HCT116 (cell line): ENCODE measurements at regions not wholly inside any gene's neighbourhood (a gene's known extent, or its start where the extent isn't known, plus 50 kb on each side); places are given as distances from the start of the nearest gene placed in this dataset.

Source experiments
- ATAC-seq: fragments of 200-7000 bp; cut with Tn5 transposase; 2 replicates; pipeline ENCODE4 v1.9.1; 2020; ENCODE audit warnings: mild to moderate bottlenecking, moderate library complexity
- BruUV-seq: library from RNA; stranded (reverse); fragments of 400-500 nt; replicated peaks from 2 replicates; lab custom pipeline; 2021; lab: Mats Ljungman, UMichigan
- CTCF ChIA-PET: fragments of 300-600 bp; sonication (Branson Sonifier 250); formaldehyde crosslinking; loops from one replicate; lab custom pipeline; 2021; ENCODE audit warnings: antibody characterized with exemption; lab: Charles Lee
- POLR2A ChIA-PET: fragments of 300-600, 350-600 bp; sonication (Branson Sonifier 250); formaldehyde crosslinking; loops from one replicate; lab custom pipeline; 2021; ENCODE audit warnings: antibody characterized with exemption; lab: Charles Lee
- RAD21 ChIA-PET, 2 experiments: fragments of 300-600 bp; sonication (Branson Sonifier 250); formaldehyde crosslinking; loops; one replicate each; lab custom pipeline; 2023; ENCODE audit warnings: low total read pairs in 2 of 2; ENCODE audit not compliant: uncharacterized antibody in 2 of 2, unreplicated experiment in 2 of 2, low non-redundant PET in 1 of 2; lab: Charles Lee
- DNase-seq: peaks from one replicate; pipeline ENCODE4 v3.0.0-alpha.2; 2010; ENCODE audit warnings: low read depth, low spot score
- H2AFZ ChIP-seq: fragments of 200-600 bp; shearing (Covaris generic), sonication (generic); 2 replicates; pipeline ENCODE4 v1.6.1; 2017; ENCODE audit warnings: low read depth, mixed run types, mixed read lengths, antibody characterized with exemption, low read length; ENCODE audit not compliant: poor library complexity, severe bottlenecking
- H3K27ac ChIP-seq: 2 replicates; pipeline ENCODE4 v1.5.1; 2012; ENCODE audit warnings: low read depth, low read length
- H3K27me3 ChIP-seq: fragments of 200-600 bp; sonication (generic); 2 replicates; pipeline ENCODE4 v1.6.1; 2016; ENCODE audit warnings: mixed run types, low read length, mixed read lengths; ENCODE audit not compliant: insufficient read depth
- H3K36me3 ChIP-seq, 2 experiments: fragments of 200-500 bp in 1 of 2; fragments of 200-600 bp in 1 of 2; sonication (Bioruptor generic) in 1 of 2; sonication (generic) in 1 of 2; 2 replicates each; pipeline versions ENCODE4 v1.5.1 to v1.6.1; 2014 to 2016; ENCODE audit warnings: low read length in 2 of 2, inconsistent platforms in 1 of 2, mixed read lengths in 1 of 2, mixed run types in 1 of 2; ENCODE audit not compliant: insufficient read depth in 2 of 2, control insufficient read depth in 1 of 2
- H3K4me1 ChIP-seq, 2 experiments: fragments of 200-600 bp in 1 of 2; sonication (generic) in 1 of 2; 2 replicates each; pipeline versions ENCODE4 v1.5.1 to v1.6.1; 2012 to 2017; ENCODE audit warnings: low read length in 2 of 2, inconsistent platforms in 1 of 2, mild to moderate bottlenecking in 1 of 2, mixed read lengths in 1 of 2, mixed run types in 1 of 2, moderate library complexity in 1 of 2; ENCODE audit not compliant: insufficient read depth in 2 of 2, control insufficient read depth in 1 of 2
- H3K4me2 ChIP-seq: fragments of 200-600 bp; sonication (generic); 2 replicates; pipeline ENCODE4 v1.6.1; 2017; ENCODE audit warnings: mixed run types, low read length, mixed read lengths
- H3K4me3 ChIP-seq, 2 experiments: fragments of 200-600 bp in 1 of 2; sonication (generic) in 1 of 2; replicated peaks in 1 of 2; 2 replicates each; pipeline ENCODE4 v1.5.1; 2011 to 2016; ENCODE audit warnings: low read length in 2 of 2, control low read depth in 1 of 2, low read depth in 1 of 2, mild to moderate bottlenecking in 1 of 2, mixed read lengths in 1 of 2, mixed run types in 1 of 2
- H3K79me2 ChIP-seq: fragments of 200-600 bp; sonication (generic); 2 replicates; pipeline ENCODE4 v1.6.1; 2017; ENCODE audit warnings: mild to moderate bottlenecking, mixed run types, low read length, moderate library complexity, mixed read lengths; ENCODE audit not compliant: insufficient read depth
- H3K9ac ChIP-seq: fragments of 200-600 bp; sonication (generic); 2 replicates; pipeline ENCODE4 v1.6.1; 2016; ENCODE audit warnings: low read length, mixed read lengths
- H3K9me2 ChIP-seq: fragments of 200-600 bp; sonication (generic), shearing (Covaris generic); 2 replicates; pipeline ENCODE4 v1.6.1; 2017; ENCODE audit warnings: mixed run types, mild to moderate bottlenecking, moderate library complexity; ENCODE audit not compliant: insufficient read depth
- H3K9me3 ChIP-seq, 2 experiments: fragments of 200-500 bp in 1 of 2; fragments of 200-600 bp in 1 of 2; sonication (Bioruptor generic) in 1 of 2; sonication (generic) in 1 of 2; 2 replicates each; pipeline ENCODE4 v1.6.1; 2014 to 2017; ENCODE audit warnings: low read length in 2 of 2, mixed read lengths in 2 of 2, inconsistent platforms in 1 of 2, low read depth in 1 of 2, mild to moderate bottlenecking in 1 of 2, mixed run types in 1 of 2, moderate library complexity in 1 of 2; ENCODE audit not compliant: control insufficient read depth in 1 of 2, insufficient read depth in 1 of 2
- H4K20me1 ChIP-seq: fragments of 200-600 bp; sonication (generic), shearing (Covaris generic); 2 replicates; pipeline ENCODE4 v1.6.1; 2017; ENCODE audit warnings: mixed run types, mild to moderate bottlenecking, moderate library complexity; ENCODE audit not compliant: insufficient read depth
- CEBPB ChIP-seq: IDR thresholded peaks from 2 replicates; pipeline ENCODE4 v1.6.1; 2012; ENCODE audit warnings: low read depth
- EGR1 ChIP-seq: IDR thresholded peaks from 2 replicates; pipeline ENCODE4 v1.6.1; 2012; ENCODE audit warnings: low read depth
- ELF1 ChIP-seq: IDR thresholded peaks from 2 replicates; pipeline ENCODE4 v1.6.1; 2012; ENCODE audit warnings: low read depth, borderline replicate concordance
- EZH2 ChIP-seq: fragments of 200-600 bp; sonication (generic); IDR thresholded peaks from 2 replicates; pipeline ENCODE4 v1.6.1; 2017; ENCODE audit warnings: antibody characterized with exemption, mixed run types
- EZH2phosphoT487 ChIP-seq: fragments of 200-600 bp; IDR thresholded peaks from 2 replicates; pipeline ENCODE4 v1.6.1; 2018; ENCODE audit warnings: antibody characterized with exemption, borderline replicate concordance
- FOSL1 ChIP-seq: IDR thresholded peaks from 2 replicates; pipeline ENCODE4 v1.6.1; 2012; ENCODE audit warnings: low read depth
- POLR2A ChIP-seq: IDR thresholded peaks from 2 replicates; pipeline ENCODE4 v1.7.0; 2011; ENCODE audit warnings: borderline replicate concordance; ENCODE audit not compliant: insufficient read depth, insufficient read length; ENCODE audit errors: extremely low read depth
- POLR2AphosphoS5 ChIP-seq: IDR thresholded peaks from 2 replicates; pipeline ENCODE4 v1.6.1; 2011; ENCODE audit warnings: mild to moderate bottlenecking, low read depth, low read length, moderate library complexity
- RAD21 ChIP-seq: IDR thresholded peaks from 2 replicates; pipeline ENCODE4 v1.6.1; 2012; ENCODE audit warnings: low read depth, mild to moderate bottlenecking
- SIN3A ChIP-seq: IDR thresholded peaks from 2 replicates; pipeline ENCODE4 v1.6.1; 2012; ENCODE audit warnings: low read depth
- SP1 ChIP-seq: IDR thresholded peaks from 2 replicates; pipeline ENCODE4 v1.6.1; 2012; ENCODE audit warnings: low read depth
- SRF ChIP-seq: IDR thresholded peaks from 2 replicates; pipeline ENCODE4 v1.6.1; 2012; ENCODE audit warnings: low read depth
- TCF7L2 ChIP-seq: IDR thresholded peaks from 2 replicates; pipeline ENCODE4 v1.7.0; 2011; ENCODE audit warnings: borderline replicate concordance, inconsistent platforms; ENCODE audit not compliant: insufficient read depth, insufficient read length; ENCODE audit errors: extremely low read depth
- intact Hi-C: fragments of 100-400 bp; cut with micrococcal nuclease; formaldehyde crosslinking; loops from 2 replicates; pipeline ENCODE4 v1.10.0; 2022
- TF ChIP-seq, protein P1 (sequence below), 3 experiments: fragments of 200-600 bp in 1 of 3; sonication (generic) in 1 of 3; IDR thresholded peaks in 2 of 3; conservative IDR thresholded peaks in 1 of 3; 2 replicates each; pipeline ENCODE4 v1.5.1; 2012 to 2017; ENCODE audit warnings: low read depth in 2 of 3, low read length in 2 of 3, antibody characterized with exemption in 1 of 3, borderline replicate concordance in 1 of 3, control low read depth in 1 of 3, mild to moderate bottlenecking in 1 of 3, mixed read lengths in 1 of 3, mixed run types in 1 of 3, moderate library complexity in 1 of 3; ENCODE audit not compliant: insufficient read depth in 1 of 3
- TF ChIP-seq, protein P2 (sequence below): IDR thresholded peaks from 2 replicates; pipeline ENCODE4 v1.6.1; 2012

DNA sequence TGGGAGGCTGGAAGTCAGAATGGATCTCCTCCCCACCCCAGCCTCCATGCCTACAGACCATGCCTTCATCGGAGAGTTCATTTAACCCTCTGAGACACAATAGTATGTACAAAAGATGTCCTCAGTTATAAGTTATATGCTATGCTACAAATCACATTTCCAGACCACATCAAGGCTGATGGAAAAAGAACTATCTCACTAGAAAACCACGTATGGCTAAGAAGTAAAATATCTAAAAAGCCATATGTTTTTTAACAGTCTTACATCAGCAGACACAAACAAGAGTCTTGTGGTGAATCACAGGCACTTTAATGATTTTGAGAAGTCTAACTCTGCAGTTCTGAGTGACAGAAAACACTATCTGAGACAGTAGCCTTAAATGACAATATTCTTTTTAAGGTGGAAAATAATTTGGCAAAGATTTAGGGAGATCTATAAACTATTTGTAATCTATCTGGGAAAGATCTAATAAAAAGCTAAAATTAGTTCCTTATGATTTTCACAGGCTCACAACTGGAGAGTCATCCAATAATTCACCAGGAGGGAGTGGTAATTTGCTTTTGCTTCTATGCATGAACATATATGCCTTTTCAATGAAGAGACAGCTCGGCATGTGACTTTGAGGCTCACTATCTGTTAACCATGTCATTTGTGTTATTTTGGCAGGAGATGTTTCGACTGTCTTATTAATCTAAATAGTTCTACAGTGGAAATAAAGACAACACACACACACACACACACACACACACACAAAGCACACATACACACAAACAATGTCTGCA is 197.5 kb downstream of the IRS1 start:
- no TSS peak for BruUV-seq
- H3K27me3 ChIP-seq = no peaks in the 10 kb centered on the region
- no peaks in the 10 kb centered on the region for H4K20me1 ChIP-seq
- H3K9me2 ChIP-seq = no peaks in the 10 kb centered on the region
- POLR2A ChIA-PET = no interaction called here
- no peak overlapping the region for H3K4me3 ChIP-seq
- no peak overlapping the region for H2AFZ ChIP-seq
- H3K9me3 ChIP-seq = no peaks in the 10 kb centered on the region
- peaks cover 0 to 16% of the 10 kb centered on the region in 2 experiments; a peak in 2 of 4 replicates for H3K36me3 ChIP-seq
- no peak overlapping the region for H3K9ac ChIP-seq
- TF ChIP-seq FOSL1 (0 out of 2 replicates have a peak, but pooled peaks have one; percentile 13), EZH2 (no peak)
- TF ChIP-seq, all 23 proteins: peak for 1
- Histone ChIP-seq H3K27ac (no peak overlapping the region), H3K4me1 (peaks cover 11 to 25% of the 10 kb centered on the region in 2 experiments; a peak in 2 of 4 replicates), H3K79me2 (no peaks in the 10 kb centered on the region), H3K4me2 (no peak overlapping the region)
- ATAC-seq (no peak), DNase-seq (no peak)
- ChIA-PET RAD21 (no interaction called here), CTCF (no interaction called here)
- intact Hi-C loops = no loop called here

DNA sequence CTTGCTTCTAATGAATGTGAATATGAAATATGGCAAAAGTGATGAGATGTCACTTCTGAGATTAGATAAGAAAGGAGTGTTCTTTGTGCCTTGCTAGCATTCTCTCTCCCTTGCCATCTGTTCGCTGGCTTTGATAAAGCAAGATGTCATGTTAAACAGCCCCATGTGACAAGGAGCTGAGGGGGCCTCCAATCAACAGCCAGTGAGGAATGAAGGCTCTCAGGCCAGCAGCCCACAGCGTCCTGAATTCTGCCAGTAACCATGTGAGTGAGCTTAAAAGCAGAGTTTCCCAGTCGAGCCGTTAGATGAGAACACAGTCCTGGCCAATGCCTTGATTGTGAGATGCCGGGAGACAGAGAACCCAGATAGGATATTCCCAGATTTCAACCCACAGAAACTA is 198.8 kb downstream of the IRS1 start:
- Histone ChIP-seq H3K36me3 (peaks cover 0 to 7% of the 10 kb centered on the region in 2 experiments; a peak in 2 of 4 replicates), H2AFZ (no peak overlapping the region), H4K20me1 (no peaks in the 10 kb centered on the region), H3K4me1 (peaks cover 11 to 25% of the 10 kb centered on the region in 2 experiments; a peak in 2 of 4 replicates), H3K9me3 (no peaks in the 10 kb centered on the region), H3K27ac (no peak overlapping the region), H3K4me2 (no peak overlapping the region), H3K9ac (no peak overlapping the region), H3K27me3 (no peaks in the 10 kb centered on the region), H3K4me3 (no peak overlapping the region), H3K9me2 (no peaks in the 10 kb centered on the region), H3K79me2 (no peaks in the 10 kb centered on the region)
- intact Hi-C loops = no loop called here
- RAD21 ChIA-PET = no interaction called here
- POLR2A ChIA-PET = no interaction called here
- CTCF ChIA-PET = no interaction called here
- ATAC-seq (no peak), DNase-seq (no peak)
- no TSS peak for BruUV-seq
- TF ChIP-seq EGR1 (no peak), SRF (no peak), EZH2phosphoT487 (no peak), TCF7L2 (no peak), CEBPB (no peak), POLR2AphosphoS5 (no peak), POLR2A (no peak), ELF1 (no peak), RAD21 (no peak), FOSL1 (no peak), SIN3A (no peak), SP1 (no peak)
- TF ChIP-seq, protein P1, sequence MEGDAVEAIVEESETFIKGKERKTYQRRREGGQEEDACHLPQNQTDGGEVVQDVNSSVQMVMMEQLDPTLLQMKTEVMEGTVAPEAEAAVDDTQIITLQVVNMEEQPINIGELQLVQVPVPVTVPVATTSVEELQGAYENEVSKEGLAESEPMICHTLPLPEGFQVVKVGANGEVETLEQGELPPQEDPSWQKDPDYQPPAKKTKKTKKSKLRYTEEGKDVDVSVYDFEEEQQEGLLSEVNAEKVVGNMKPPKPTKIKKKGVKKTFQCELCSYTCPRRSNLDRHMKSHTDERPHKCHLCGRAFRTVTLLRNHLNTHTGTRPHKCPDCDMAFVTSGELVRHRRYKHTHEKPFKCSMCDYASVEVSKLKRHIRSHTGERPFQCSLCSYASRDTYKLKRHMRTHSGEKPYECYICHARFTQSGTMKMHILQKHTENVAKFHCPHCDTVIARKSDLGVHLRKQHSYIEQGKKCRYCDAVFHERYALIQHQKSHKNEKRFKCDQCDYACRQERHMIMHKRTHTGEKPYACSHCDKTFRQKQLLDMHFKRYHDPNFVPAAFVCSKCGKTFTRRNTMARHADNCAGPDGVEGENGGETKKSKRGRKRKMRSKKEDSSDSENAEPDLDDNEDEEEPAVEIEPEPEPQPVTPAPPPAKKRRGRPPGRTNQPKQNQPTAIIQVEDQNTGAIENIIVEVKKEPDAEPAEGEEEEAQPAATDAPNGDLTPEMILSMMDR (IDR thresholded peaks at IDR 0.05 in 2 of 3, conservative IDR thresholded peaks at IDR 0.05 in 1 of 3; ENCODE audit: borderline replicate concordance in 1 of 3, insufficient read depth in 1 of 3, low read depth in 2 of 3, low read length in 2 of 3) = no peak
- TF ChIP-seq, protein P2, sequence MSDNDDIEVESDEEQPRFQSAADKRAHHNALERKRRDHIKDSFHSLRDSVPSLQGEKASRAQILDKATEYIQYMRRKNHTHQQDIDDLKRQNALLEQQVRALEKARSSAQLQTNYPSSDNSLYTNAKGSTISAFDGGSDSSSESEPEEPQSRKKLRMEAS = no peak
